DND-41 (cell line): ENCODE measurements at regions not wholly inside any gene's neighbourhood (a gene's known extent, or its start where the extent isn't known, plus 50 kb on each side); places are given as distances from the start of the nearest gene placed in this dataset.

Experiments used
- EZH2 ChIP-seq: IDR thresholded peaks from 3 replicates; pipeline ENCODE4 v1.6.1; 2012; ENCODE audit warnings: borderline replicate concordance, low read depth, mild to moderate bottlenecking, moderate library complexity, low read length, inconsistent platforms; ENCODE audit not compliant: severe bottlenecking
- TF ChIP-seq, protein P1 (sequence below): IDR thresholded peaks from 2 replicates; pipeline ENCODE4 v1.5.1; 2012; ENCODE audit warnings: borderline replicate concordance, low read length, moderate library complexity, mild to moderate bottlenecking; ENCODE audit not compliant: poor library complexity, severe bottlenecking; ENCODE audit errors: extremely low read depth

DNA sequence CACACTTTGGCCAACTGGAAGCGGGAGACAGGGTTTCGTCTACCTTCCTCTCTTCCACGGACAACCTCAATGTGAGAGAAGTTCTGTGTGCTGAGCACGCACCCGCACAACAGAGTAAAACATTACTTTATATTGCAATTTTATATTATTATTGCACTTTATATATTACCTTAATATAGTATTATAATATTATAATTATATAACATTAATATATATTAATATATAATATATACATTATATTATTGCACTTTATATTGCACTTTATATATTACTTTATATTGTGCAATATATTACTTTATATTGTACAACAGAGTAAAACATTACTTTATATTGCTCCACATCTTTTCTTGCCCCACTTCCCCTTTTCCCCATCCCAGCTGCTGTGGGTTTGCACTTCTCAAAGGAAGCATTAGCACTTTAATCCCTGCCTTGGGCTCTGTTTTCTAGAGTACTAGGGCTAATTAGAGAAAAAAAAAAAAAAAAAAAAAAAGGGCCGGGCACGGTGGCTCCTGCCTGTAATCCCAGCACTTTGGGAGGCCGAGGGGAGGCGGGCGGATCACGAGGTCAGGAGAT lies 76.4 kb upstream of the SLC4A7 start:
- TF ChIP-seq EZH2, result no peak
- TF ChIP-seq, protein P1, sequence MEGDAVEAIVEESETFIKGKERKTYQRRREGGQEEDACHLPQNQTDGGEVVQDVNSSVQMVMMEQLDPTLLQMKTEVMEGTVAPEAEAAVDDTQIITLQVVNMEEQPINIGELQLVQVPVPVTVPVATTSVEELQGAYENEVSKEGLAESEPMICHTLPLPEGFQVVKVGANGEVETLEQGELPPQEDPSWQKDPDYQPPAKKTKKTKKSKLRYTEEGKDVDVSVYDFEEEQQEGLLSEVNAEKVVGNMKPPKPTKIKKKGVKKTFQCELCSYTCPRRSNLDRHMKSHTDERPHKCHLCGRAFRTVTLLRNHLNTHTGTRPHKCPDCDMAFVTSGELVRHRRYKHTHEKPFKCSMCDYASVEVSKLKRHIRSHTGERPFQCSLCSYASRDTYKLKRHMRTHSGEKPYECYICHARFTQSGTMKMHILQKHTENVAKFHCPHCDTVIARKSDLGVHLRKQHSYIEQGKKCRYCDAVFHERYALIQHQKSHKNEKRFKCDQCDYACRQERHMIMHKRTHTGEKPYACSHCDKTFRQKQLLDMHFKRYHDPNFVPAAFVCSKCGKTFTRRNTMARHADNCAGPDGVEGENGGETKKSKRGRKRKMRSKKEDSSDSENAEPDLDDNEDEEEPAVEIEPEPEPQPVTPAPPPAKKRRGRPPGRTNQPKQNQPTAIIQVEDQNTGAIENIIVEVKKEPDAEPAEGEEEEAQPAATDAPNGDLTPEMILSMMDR, result no peak
